Parathyroid adenoma (tissue), 2 donors: ENCODE measurements at regions not wholly inside any gene's neighbourhood (a gene's known extent, or its start where the extent isn't known, plus 50 kb on each side); places are given as distances from the start of the nearest gene placed in this dataset.

Experiments
- H2AFZ ChIP-seq: fragments of 300-600 bp; sonication (generic); one replicate; pipeline ENCODE4 v1.7.0; 2017; ENCODE audit warnings: antibody characterized with exemption, mild to moderate bottlenecking
- H3K27ac ChIP-seq: fragments of 300-600 bp; sonication (generic); one replicate; pipeline ENCODE4 v1.7.0; 2017
- H3K27me3 ChIP-seq: fragments of 300-600 bp; sonication (generic); one replicate; pipeline ENCODE4 v1.7.0; 2017; ENCODE audit warnings: low read length; ENCODE audit not compliant: control insufficient read depth, insufficient read depth
- H3K36me3 ChIP-seq: fragments of 300-600 bp; sonication (generic); one replicate; pipeline ENCODE4 v1.7.0; 2017; ENCODE audit warnings: low read length; ENCODE audit not compliant: control insufficient read depth, insufficient read depth
- H3K4me1 ChIP-seq: fragments of 300-600 bp; sonication (generic); one replicate; pipeline ENCODE4 v1.7.0; 2017; ENCODE audit warnings: control low read depth
- H3K4me2 ChIP-seq: fragments of 300-600 bp; sonication (generic); one replicate; pipeline ENCODE4 v1.7.0; 2017; ENCODE audit warnings: low read length
- H3K4me3 ChIP-seq: fragments of 300-600 bp; sonication (generic); one replicate; pipeline ENCODE4 v1.7.0; 2017; ENCODE audit warnings: low read depth, low read length
- H3K79me2 ChIP-seq: fragments of 300-600 bp; sonication (generic); one replicate; pipeline ENCODE4 v1.7.0; 2017; ENCODE audit warnings: control low read depth
- H3K9ac ChIP-seq: fragments of 300-600 bp; sonication (generic); one replicate; pipeline ENCODE4 v1.7.0; 2017; ENCODE audit warnings: mild to moderate bottlenecking
- H3K9me3 ChIP-seq: fragments of 300-600 bp; sonication (generic); one replicate; pipeline ENCODE4 v1.7.0; 2017; ENCODE audit warnings: low read length; ENCODE audit not compliant: control insufficient read depth
- CTCF ChIP-seq: fragments of 300-600 bp; sonication (generic); IDR thresholded peaks from one replicate; pipeline ENCODE4 v1.7.0; 2017; ENCODE audit warnings: antibody characterized with exemption, mild to moderate bottlenecking
- donor health status: primary hyperparathyroidism.

- no peaks in the 10 kb centered on the region for H3K36me3 ChIP-seq
- H3K9ac ChIP-seq = no peak overlapping the region
- no peaks in the 10 kb centered on the region for H3K79me2 ChIP-seq
- no peak overlapping the region for H3K4me3 ChIP-seq
- no peaks in the 10 kb centered on the region for H3K4me1 ChIP-seq
- H3K27ac ChIP-seq = no peak overlapping the region
- H3K27me3 ChIP-seq = no peaks in the 10 kb centered on the region
- no peak overlapping the region for H2AFZ ChIP-seq
- H3K4me2 ChIP-seq = no peak overlapping the region
- TF ChIP-seq CTCF = no peak
- H3K9me3 ChIP-seq = no peaks in the 10 kb centered on the region
Measured at GRCh38 chr12:89935850-89936249, 227.2 kb upstream of the ATP2B1 start.

- Histone ChIP-seq H3K27ac (no peak overlapping the region), H2AFZ (no peak overlapping the region), H3K36me3 (no peaks in the 10 kb centered on the region), H3K9me3 (no peaks in the 10 kb centered on the region), H3K4me1 (no peaks in the 10 kb centered on the region), H3K4me2 (no peak overlapping the region), H3K4me3 (no peak overlapping the region), H3K79me2 (no peaks in the 10 kb centered on the region), H3K27me3 (no peaks in the 10 kb centered on the region), H3K9ac (no peak overlapping the region)
- TF ChIP-seq CTCF = no peak
Measured at GRCh38 chr12:89933911-89934310, 225.3 kb upstream of the ATP2B1 start.

GRCh38 chr12:89932954-89933353 lies 224.3 kb upstream of the ATP2B1 start:
- Histone ChIP-seq H2AFZ (no peak overlapping the region), H3K79me2 (no peaks in the 10 kb centered on the region), H3K9me3 (no peaks in the 10 kb centered on the region), H3K27ac (no peak overlapping the region), H3K4me2 (no peak overlapping the region), H3K4me1 (no peaks in the 10 kb centered on the region), H3K4me3 (no peak overlapping the region), H3K9ac (no peak overlapping the region), H3K27me3 (no peaks in the 10 kb centered on the region), H3K36me3 (no peaks in the 10 kb centered on the region)
- no peak for TF ChIP-seq CTCF

- H3K4me1 ChIP-seq = no peaks in the 10 kb centered on the region
- no peaks in the 10 kb centered on the region for H3K79me2 ChIP-seq
- H3K27ac ChIP-seq = no peak overlapping the region
- H2AFZ ChIP-seq = no peak overlapping the region
- no peaks in the 10 kb centered on the region for H3K9me3 ChIP-seq
- no peaks in the 10 kb centered on the region for H3K27me3 ChIP-seq
- TF ChIP-seq CTCF = no peak
- no peak overlapping the region for H3K4me2 ChIP-seq
- H3K9ac ChIP-seq = no peak overlapping the region
- no peak overlapping the region for H3K4me3 ChIP-seq
- no peaks in the 10 kb centered on the region for H3K36me3 ChIP-seq
Measured at GRCh38 chr12:89928467-89928866, 219.8 kb upstream of the ATP2B1 start.

- Histone ChIP-seq H3K36me3 (no peaks in the 10 kb centered on the region), H3K27ac (no peak overlapping the region), H3K9ac (no peak overlapping the region), H2AFZ (no peak overlapping the region), H3K4me2 (no peak overlapping the region), H3K4me1 (no peaks in the 10 kb centered on the region), H3K79me2 (no peaks in the 10 kb centered on the region), H3K9me3 (no peaks in the 10 kb centered on the region), H3K4me3 (no peak overlapping the region), H3K27me3 (no peaks in the 10 kb centered on the region)
- no peak for TF ChIP-seq CTCF
Measured at GRCh38 chr12:89927226-89927698, 218.6 kb upstream of the ATP2B1 start.
